HG02678 (cell line): ENCODE measurements at regions not wholly inside any gene's neighbourhood (a gene's known extent, or its start where the extent isn't known, plus 50 kb on each side); places are given as distances from the start of the nearest gene placed in this dataset.

Experiments used
- ATAC-seq: cut with Tn5 transposase; IDR thresholded peaks from one replicate; pipeline ENCODE4 v1.9.1; 2021; ENCODE audit warnings: mild to moderate bottlenecking, moderate library complexity; ENCODE audit not compliant: unreplicated experiment

DNA sequence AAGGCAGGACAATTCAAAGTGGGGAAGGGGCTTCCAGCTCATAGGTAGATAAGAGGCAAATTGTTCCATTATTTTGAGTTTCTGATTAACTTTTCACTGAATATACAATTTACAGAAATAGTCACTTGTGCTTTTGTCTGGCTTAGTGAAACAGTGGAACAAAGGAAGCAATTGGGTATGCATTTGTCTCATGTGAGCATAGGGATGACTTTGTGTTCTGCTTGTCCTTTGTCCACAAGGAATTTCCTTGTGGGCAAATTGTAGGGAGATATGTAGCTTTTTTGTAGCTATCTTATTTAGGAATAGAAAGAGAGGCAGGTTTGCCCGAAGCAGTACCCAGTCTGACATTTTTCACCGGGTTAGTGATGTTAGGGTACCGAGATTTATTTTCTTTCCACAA lies 1224.8 kb downstream of the SLITRK1 start:
- no peak for ATAC-seq

DNA sequence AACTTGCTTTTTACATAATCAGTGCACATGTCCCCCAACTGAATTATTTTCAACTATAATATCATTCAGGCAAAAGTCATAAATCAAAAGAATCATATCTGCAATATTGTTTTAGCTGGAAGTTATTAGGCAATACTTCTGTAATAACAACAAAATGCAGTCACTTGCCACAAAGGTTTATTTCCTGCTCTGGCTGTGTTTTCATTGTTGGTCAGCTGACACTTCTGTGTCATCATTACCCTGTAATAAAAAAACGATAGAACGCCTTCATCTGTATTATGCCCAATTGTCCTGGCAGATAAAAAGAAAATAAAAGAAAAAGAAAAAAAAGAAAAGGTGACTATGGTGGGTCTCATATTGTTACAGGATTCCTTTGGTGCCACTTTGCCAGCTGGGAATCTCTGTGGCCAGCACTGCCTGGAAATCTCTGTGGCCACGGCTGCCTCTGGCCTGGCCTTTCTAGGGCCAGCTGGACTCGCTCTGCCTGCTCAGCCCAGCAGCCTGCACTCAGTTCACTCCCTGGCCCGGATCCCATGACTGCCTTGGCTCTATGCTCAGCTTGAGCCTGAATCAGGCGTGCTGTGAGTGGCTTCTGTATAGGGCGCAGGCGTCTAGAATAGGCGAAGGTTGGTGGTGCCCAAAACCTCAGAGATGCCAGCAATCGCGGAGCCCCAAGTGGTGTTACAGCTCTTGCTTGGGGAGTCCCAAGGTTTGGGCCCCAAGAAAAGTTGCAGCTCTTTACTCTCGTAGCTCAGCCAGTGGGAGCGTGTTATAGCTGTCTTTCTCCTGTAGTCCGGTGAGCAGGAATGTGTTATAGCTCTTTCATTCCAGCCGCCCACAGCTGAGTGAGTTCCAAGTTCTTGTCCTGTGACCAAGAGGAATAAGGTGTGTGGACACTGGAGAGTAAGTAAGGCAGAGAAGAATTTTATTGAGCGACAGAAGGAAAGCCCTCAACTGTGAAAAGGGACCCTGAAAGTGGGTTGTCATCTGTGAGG lies 1227.1 kb downstream of the SLITRK1 start:
- ATAC-seq: no peak

GRCh38 chr13:82654143-82654542 lies 1228.1 kb downstream of the SLITRK1 start:
- ATAC-seq: no peak

GRCh38 chr13:82647540-82647939 lies 1234.7 kb downstream of the SLITRK1 start:
- no peak for ATAC-seq

GRCh38 chr13:82636119-82636518 lies 1246.2 kb downstream of the SLITRK1 start:
- no peak for ATAC-seq

DNA sequence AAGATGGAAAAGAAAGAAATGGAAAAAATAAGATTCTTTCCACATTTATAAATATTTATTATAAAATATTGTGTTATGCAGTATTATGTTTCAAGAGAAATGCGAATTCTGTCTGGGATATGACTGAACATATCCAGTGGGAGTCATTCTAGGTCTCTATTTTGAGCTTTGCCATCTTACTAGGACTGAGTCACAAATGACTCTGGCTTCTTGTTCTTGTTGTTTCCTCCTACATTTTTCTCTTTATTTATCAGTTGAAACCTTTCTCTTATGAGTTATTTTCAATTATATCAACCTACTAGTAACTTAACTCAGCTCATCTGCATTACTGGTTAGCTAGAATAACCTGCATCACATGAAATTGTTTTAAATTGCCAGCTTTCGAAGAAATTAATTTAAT lies 1247.3 kb downstream of the SLITRK1 start:
- no peak for ATAC-seq

DNA sequence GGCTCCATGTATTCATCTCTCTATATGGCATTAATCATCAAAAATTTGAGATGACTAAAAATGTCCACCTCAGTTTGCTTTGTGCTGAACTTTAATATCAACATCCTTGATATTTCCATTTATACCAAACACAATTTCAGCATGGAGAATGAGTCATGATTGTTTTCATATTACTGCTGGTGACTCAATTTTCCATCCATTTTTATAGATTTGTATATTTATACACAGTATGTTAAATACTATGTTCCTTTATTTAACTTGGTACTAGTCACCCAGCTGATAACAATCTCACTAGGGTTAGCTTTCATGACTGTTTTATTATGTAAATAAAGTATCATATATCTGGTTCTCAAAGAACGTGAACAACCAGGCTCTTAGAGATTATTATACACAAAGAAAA lies 1255.1 kb downstream of the SLITRK1 start:
- ATAC-seq: no peak

- ATAC-seq: no peak
These were observed 1256.6 kb downstream of the SLITRK1 start for GRCh38 chr13:82625717-82626116.

GRCh38 chr13:82615043-82615442 lies 1267.2 kb downstream of the SLITRK1 start:
- no peak for ATAC-seq

DNA sequence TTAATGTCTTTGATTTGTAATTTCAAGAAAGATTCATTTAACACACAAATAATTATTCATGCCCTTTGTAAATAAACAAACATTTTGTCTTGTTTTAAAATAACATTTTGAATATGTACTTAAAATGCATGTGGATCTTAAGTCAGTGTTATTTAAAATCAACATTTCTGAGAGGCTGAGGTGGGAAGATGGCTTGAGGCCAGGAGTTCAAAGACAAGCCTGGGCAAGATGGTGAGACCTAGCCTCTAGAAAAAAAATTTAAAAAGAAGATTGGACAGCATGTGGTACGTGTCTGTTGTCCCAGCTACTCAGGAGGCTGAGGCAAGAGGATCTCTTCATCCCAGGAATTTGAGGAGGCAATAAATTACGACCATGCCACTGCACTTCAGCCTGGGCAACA lies 1268.2 kb downstream of the SLITRK1 start:
- no peak for ATAC-seq

GRCh38 chr13:82606008-82606407 lies 1276.3 kb downstream of the SLITRK1 start:
- no peak for ATAC-seq

GRCh38 chr13:82597747-82598146 lies 1284.5 kb downstream of the SLITRK1 start:
- ATAC-seq: no peak

DNA sequence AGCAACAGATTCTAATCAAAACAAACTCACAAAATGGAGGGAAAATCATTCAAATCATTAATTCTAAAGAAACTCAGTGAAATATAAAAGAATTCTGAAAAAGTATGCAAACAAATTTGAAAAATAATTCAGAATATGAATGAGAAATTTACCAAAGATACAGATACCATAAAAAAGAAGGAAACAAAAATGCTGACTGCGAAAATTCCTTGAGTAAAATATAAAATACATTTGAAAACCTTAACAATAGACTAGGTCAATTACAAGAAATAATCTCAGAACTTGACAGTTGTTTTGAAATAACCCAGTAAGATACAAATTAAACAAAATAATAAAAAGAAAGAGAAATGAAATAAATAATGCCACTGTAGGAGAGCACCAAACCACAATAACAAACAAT lies 1289.0 kb downstream of the SLITRK1 start:
- no peak for ATAC-seq

- no peak for ATAC-seq
These were observed 1310.6 kb downstream of the SLITRK1 start for GRCh38 chr13:82571653-82572052.

GRCh38 chr13:82569581-82569980 lies 1312.7 kb downstream of the SLITRK1 start:
- ATAC-seq: no peak

- ATAC-seq: no peak
These were observed 1315.4 kb downstream of the SLITRK1 start for GRCh38 chr13:82566864-82567263.

- no peak for ATAC-seq
These were observed 1317.1 kb downstream of the SLITRK1 start for GRCh38 chr13:82565201-82565600.

DNA sequence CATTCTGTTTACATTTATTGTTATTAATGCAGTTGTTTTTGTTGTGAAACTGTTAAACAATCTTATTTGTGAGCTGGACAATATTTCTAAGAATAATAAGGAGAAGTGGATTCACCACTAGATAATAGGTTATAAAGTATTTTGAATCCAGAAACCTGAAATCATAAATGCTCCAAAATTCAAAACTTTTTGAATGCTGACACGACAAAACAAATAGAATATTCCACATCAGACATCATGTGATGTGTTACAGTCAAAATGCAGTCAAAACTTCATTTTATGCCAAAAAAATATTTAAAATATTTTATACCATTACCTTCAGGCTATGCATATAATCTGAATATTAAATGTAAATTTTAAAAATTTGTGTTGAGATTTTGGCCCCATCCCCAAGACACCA lies 1321.4 kb downstream of the SLITRK1 start:
- no peak for ATAC-seq

- ATAC-seq: no peak
These were observed 1359.4 kb downstream of the SLITRK1 start for GRCh38 chr13:82522872-82523271.

DNA sequence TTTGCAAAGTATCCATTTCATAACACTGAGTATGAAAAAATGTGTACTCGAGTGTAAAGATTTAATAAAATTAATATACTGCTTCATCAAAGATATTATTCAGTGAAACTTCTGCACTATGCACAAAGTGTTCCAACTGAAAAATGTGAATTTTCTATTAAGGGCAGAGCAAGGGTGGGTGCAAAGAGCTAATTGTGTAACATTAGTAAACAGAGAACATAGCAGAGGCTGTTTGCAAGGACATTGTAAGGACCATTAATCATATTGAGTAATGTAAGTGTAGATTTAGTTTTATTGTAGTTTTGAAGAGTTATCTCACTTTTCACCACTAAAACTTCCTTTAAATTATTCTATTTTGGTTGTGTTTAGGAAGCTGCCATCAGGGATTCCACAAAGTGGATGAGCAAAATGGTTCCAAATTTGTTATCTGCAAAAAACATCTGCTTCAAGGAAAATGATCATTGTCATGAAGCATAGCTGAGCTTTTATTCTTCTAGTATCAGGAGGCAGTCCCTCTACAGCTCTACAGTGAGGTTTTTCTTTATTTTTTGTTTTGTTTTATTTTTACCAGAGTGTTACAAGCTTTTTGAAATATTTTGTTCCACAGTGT lies 1375.4 kb downstream of the SLITRK1 start:
- no peak for ATAC-seq

DNA sequence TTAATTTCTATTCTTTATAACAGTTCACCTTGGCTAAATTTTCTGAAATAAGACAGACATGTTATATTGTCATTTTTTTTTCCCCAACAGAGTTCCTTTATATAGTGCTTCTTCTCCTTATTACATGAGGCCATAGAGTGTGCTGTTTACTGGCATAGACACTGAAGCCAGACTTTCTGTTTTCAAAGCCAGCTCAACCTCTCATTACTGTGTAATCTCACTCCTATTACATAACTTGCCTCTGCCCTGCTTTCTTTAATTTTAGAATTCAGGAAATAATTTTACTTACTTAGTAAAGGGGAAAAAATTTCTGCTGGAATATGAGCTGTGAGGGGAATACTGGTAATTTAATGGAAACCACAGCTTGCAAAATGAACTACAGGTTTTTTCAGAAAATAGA lies 1380.4 kb downstream of the SLITRK1 start:
- ATAC-seq: no peak

DNA sequence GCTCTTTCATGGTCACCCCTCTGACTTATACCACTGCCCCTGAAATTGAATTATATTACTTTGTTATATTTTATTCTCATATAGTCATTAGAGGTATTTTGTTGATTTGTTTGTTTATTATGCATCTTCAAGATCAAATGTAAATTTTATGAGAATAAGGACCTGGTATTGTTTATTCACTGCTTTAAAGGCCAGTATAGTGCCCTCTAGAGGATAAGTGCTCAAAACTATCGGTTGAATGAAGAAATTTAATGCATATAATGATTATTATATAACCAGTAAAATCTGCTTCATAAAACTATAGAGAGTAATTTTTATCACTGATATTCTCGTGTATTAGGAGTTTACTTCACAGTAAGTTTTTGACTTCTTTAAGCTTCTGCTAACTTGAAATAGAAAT lies 1401.9 kb downstream of the SLITRK1 start:
- ATAC-seq: no peak
